BLaER1 (cell line): ENCODE measurements at regions not wholly inside any gene's neighbourhood (a gene's known extent, or its start where the extent isn't known, plus 50 kb on each side); places are given as distances from the start of the nearest gene placed in this dataset.

ENCODE experiments used
- H3K27ac ChIP-seq: shearing (Covaris generic); formaldehyde crosslinking; 2 replicates; pipeline ENCODE4 v1.8.1; 2022
- H3K27me3 ChIP-seq: shearing (Covaris generic); formaldehyde crosslinking; 2 replicates; pipeline ENCODE4 v1.8.1; 2022
- H3K36me3 ChIP-seq: shearing (Covaris generic); formaldehyde crosslinking; 2 replicates; pipeline ENCODE4 v1.8.1; 2022
- H3K4me1 ChIP-seq: shearing (Covaris generic); formaldehyde crosslinking; 2 replicates; pipeline ENCODE4 v1.8.1; 2022
- H3K4me2 ChIP-seq: shearing (Covaris generic); formaldehyde crosslinking; 2 replicates; pipeline ENCODE4 v1.8.1; 2022
- H3K4me3 ChIP-seq: shearing (Covaris generic); formaldehyde crosslinking; 2 replicates; pipeline ENCODE4 v1.8.1; 2022
- H3K9ac ChIP-seq: shearing (Covaris generic); formaldehyde crosslinking; 2 replicates; pipeline ENCODE4 v1.8.1; 2022
- H3K9me3 ChIP-seq: shearing (Covaris generic); formaldehyde crosslinking; 2 replicates; pipeline ENCODE4 v1.8.1; 2022
- H4K20me1 ChIP-seq: shearing (Covaris generic); formaldehyde crosslinking; 2 replicates; pipeline ENCODE4 v1.8.1; 2022
- Cebpa-rat ChIP-seq: shearing (Covaris generic); IDR thresholded peaks from 2 replicates; pipeline ENCODE4 v1.8.1; 2022

- no peaks in the 10 kb centered on the region for H4K20me1 ChIP-seq
- H3K9ac ChIP-seq: no peak overlapping the region
- no peaks in the 10 kb centered on the region for H3K4me1 ChIP-seq
- H3K27me3 ChIP-seq: no peaks in the 10 kb centered on the region
- no peak overlapping the region for H3K4me2 ChIP-seq
- TF ChIP-seq Cebpa-rat: no peak
- no peak overlapping the region for H3K27ac ChIP-seq
- no peaks in the 10 kb centered on the region for H3K36me3 ChIP-seq
- H3K9me3 ChIP-seq: no peaks in the 10 kb centered on the region
- H3K4me3 ChIP-seq: no peak overlapping the region
Measured at GRCh38 chr4:71201057-71201456, 137.8 kb upstream of the SLC4A4 start.

DNA sequence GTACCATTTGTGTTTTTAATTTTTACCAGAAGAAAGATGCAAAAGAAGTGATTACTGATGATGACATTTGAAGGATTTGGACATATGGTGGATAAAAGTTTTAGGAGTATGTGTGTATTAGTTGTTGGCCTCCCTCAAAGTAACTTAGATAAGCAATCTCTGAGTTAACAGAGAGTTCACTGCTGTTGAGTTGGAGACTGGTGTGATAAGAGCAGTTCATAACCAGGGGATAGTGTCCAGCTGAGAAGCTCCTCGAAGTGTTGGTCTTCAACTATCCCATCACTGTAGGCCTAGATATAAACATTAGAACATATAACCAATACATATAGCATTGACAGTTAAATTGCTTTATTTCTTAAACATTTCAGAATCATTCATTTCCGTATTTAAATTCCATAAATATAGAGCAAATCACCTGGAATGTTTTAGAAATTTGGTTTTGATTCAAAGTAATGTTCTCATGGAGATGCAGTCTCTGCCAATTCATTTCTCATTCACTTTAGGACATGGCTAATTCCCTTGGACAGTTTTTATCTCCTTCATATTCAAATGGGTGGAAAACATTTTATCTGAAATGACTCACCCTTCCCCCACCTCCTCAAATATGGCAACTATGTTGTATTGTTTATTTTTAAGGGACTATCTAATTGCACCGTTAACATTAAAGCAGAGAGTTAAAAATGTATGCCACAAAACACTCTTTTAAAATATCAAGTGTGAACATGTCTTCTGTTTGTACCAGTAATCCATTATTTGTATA lies 136.8 kb upstream of the SLC4A4 start:
- no peak overlapping the region for H3K9ac ChIP-seq
- H3K4me3 ChIP-seq: no peak overlapping the region
- H3K27me3 ChIP-seq: no peaks in the 10 kb centered on the region
- H3K4me1 ChIP-seq: no peaks in the 10 kb centered on the region
- H4K20me1 ChIP-seq: no peaks in the 10 kb centered on the region
- no peak overlapping the region for H3K4me2 ChIP-seq
- no peaks in the 10 kb centered on the region for H3K9me3 ChIP-seq
- no peaks in the 10 kb centered on the region for H3K36me3 ChIP-seq
- no peak overlapping the region for H3K27ac ChIP-seq
- no peak for TF ChIP-seq Cebpa-rat

- no peak for TF ChIP-seq Cebpa-rat
- H3K4me2 ChIP-seq: no peak overlapping the region
Measured at GRCh38 chr4:71202705-71203104, 136.1 kb upstream of the SLC4A4 start.

DNA sequence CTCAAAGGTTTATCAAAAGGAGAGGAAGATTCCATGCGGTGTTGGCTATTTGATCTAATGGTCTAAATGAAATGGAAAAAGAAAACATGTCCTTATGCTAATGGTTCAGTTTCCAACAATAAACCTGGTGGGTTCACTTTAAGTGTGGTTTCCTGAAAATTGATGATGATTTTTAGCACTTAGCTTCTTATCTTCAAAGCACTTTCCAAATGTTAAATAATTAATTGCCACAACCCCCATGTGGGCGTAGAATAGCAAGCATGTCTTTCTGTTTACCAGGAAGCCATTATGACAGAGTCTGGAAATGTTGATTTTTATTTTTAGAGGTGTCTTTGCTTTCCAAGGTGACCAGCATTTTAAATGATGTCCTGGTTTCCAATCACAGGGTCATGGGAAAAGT lies 134.8 kb upstream of the SLC4A4 start:
- Histone ChIP-seq H3K4me1 (no peaks in the 10 kb centered on the region), H3K9ac (no peak overlapping the region), H3K27ac (no peak overlapping the region), H3K4me3 (no peak overlapping the region), H4K20me1 (no peaks in the 10 kb centered on the region), H3K27me3 (no peaks in the 10 kb centered on the region), H3K4me2 (no peak overlapping the region), H3K36me3 (no peaks in the 10 kb centered on the region), H3K9me3 (no peaks in the 10 kb centered on the region)
- no peak for TF ChIP-seq Cebpa-rat

More at GRCh38 chr4:71202705-71203104, 136.1 kb upstream of the SLC4A4 start:
- Histone ChIP-seq H3K4me3 (no peak overlapping the region), H3K4me1 (no peaks in the 10 kb centered on the region), H3K9me3 (no peaks in the 10 kb centered on the region), H3K9ac (no peak overlapping the region), H4K20me1 (no peaks in the 10 kb centered on the region), H3K36me3 (no peaks in the 10 kb centered on the region), H3K27me3 (no peaks in the 10 kb centered on the region), H3K27ac (no peak overlapping the region)

- no peak overlapping the region for H3K27ac ChIP-seq
- no peak for TF ChIP-seq Cebpa-rat
- no peaks in the 10 kb centered on the region for H3K36me3 ChIP-seq
- H3K4me1 ChIP-seq: no peaks in the 10 kb centered on the region
- no peak overlapping the region for H3K9ac ChIP-seq
- H3K4me3 ChIP-seq: no peak overlapping the region
- H4K20me1 ChIP-seq: no peaks in the 10 kb centered on the region
- no peaks in the 10 kb centered on the region for H3K27me3 ChIP-seq
- H3K4me2 ChIP-seq: no peak overlapping the region
- no peaks in the 10 kb centered on the region for H3K9me3 ChIP-seq
Measured at GRCh38 chr4:71206763-71207162, 132.1 kb upstream of the SLC4A4 start.

DNA sequence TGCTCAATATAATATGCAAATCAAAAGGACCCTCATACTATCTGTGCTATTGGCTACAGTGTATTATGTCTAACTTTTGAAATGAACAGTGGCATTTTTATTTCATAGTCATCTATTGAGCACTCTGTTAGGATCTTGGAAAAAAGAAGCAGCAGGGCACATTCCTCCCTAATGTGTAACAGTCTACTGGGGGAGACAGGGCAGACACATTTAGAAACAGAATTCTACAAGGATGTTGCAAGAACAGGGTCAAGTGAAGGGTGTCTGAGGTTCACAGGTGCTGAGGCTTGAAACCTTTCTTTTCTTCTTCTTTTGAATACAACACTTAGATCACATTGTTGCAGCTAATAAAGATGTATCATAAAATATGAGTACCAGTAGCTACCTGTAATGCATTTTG lies 129.7 kb upstream of the SLC4A4 start:
- H3K27ac ChIP-seq: no peak overlapping the region
- H3K4me2 ChIP-seq: no peak overlapping the region
- no peaks in the 10 kb centered on the region for H3K27me3 ChIP-seq
- no peaks in the 10 kb centered on the region for H3K4me1 ChIP-seq
- no peaks in the 10 kb centered on the region for H3K9me3 ChIP-seq
- no peak for TF ChIP-seq Cebpa-rat
- H3K4me3 ChIP-seq: no peak overlapping the region
- H3K9ac ChIP-seq: no peak overlapping the region
- H4K20me1 ChIP-seq: no peaks in the 10 kb centered on the region
- no peaks in the 10 kb centered on the region for H3K36me3 ChIP-seq

GRCh38 chr4:71210823-71211222 lies 128.0 kb upstream of the SLC4A4 start:
- Histone ChIP-seq H3K36me3 (no peaks in the 10 kb centered on the region), H3K27ac (no peak overlapping the region), H3K4me2 (no peak overlapping the region), H3K4me3 (no peak overlapping the region), H3K9ac (no peak overlapping the region), H3K9me3 (no peaks in the 10 kb centered on the region), H3K4me1 (no peaks in the 10 kb centered on the region), H4K20me1 (no peaks in the 10 kb centered on the region), H3K27me3 (no peaks in the 10 kb centered on the region)
- no peak for TF ChIP-seq Cebpa-rat

DNA sequence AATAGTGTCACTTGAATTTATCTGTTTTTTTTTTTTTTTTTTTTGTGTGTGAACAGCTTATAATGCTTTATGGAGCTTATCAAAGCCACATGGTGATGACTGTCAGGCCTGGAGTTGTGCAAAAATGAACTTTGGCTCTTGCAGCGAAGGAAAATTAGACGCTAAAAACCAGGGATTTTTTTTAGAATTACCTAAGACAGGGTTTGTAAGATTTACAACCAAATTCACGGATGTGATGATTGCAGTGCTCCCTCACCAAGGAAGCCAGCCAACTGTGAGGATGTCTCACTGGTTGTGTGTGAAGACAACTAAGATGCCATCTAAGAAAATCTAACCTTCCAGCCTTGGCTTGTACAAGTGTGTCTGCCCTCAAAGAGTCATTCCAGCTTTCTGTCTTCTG lies 127.1 kb upstream of the SLC4A4 start:
- no peak for TF ChIP-seq Cebpa-rat
- Histone ChIP-seq H3K27ac (no peak overlapping the region), H3K27me3 (no peaks in the 10 kb centered on the region), H3K36me3 (no peaks in the 10 kb centered on the region), H3K4me3 (no peak overlapping the region), H3K9ac (no peak overlapping the region), H3K9me3 (no peaks in the 10 kb centered on the region), H4K20me1 (no peaks in the 10 kb centered on the region), H3K4me2 (no peak overlapping the region), H3K4me1 (no peaks in the 10 kb centered on the region)

- no peaks in the 10 kb centered on the region for H4K20me1 ChIP-seq
- H3K27me3 ChIP-seq: no peaks in the 10 kb centered on the region
- no peak for TF ChIP-seq Cebpa-rat
- H3K4me3 ChIP-seq: no peak overlapping the region
- H3K27ac ChIP-seq: no peak overlapping the region
- no peaks in the 10 kb centered on the region for H3K36me3 ChIP-seq
- H3K9me3 ChIP-seq: no peaks in the 10 kb centered on the region
- H3K4me2 ChIP-seq: no peak overlapping the region
- H3K9ac ChIP-seq: no peak overlapping the region
- H3K4me1 ChIP-seq: no peaks in the 10 kb centered on the region
Measured at GRCh38 chr4:71212216-71212615, 126.6 kb upstream of the SLC4A4 start.

GRCh38 chr4:71214578-71214977 lies 124.2 kb upstream of the SLC4A4 start:
- H3K9ac ChIP-seq: no peak overlapping the region
- H3K27me3 ChIP-seq: no peaks in the 10 kb centered on the region
- no peaks in the 10 kb centered on the region for H4K20me1 ChIP-seq
- H3K4me1 ChIP-seq: no peaks in the 10 kb centered on the region
- H3K9me3 ChIP-seq: no peaks in the 10 kb centered on the region
- no peak overlapping the region for H3K4me3 ChIP-seq
- no peak for TF ChIP-seq Cebpa-rat
- no peaks in the 10 kb centered on the region for H3K36me3 ChIP-seq
- H3K4me2 ChIP-seq: no peak overlapping the region
- no peak overlapping the region for H3K27ac ChIP-seq
